ENCODE measurements at regions not wholly inside any gene's neighbourhood (a gene's known extent, or its start where the extent isn't known, plus 50 kb on each side); places are given as distances from the start of the nearest gene placed in this dataset.

GRCh38 chr5:167244583-167244982 is 1046.9 kb upstream of the WWC1 start:
- H3K4me3 ChIP-seq (ENCODE audit: low read depth, low read length) = no peak overlapping the region
- H3K4me1 ChIP-seq = no peaks in the 10 kb centered on the region
- no peaks in the 10 kb centered on the region for H3K36me3 ChIP-seq
- no peaks in the 10 kb centered on the region for H3K9me3 ChIP-seq
- DNase-seq = no peak
- H3K27me3 ChIP-seq = no peaks in the 10 kb centered on the region
- no peak; the same call in 1 of the 2 replicates for TF ChIP-seq CTCF (IDR thresholded peaks at IDR 0.05; ENCODE audit: low read depth, low read length)

GRCh38 chr5:167245868-167246267 is 1045.6 kb upstream of the WWC1 start:
- peak; percentile 23 for DNase-seq
- no peaks in the 10 kb centered on the region for H3K27me3 ChIP-seq
- H3K36me3 ChIP-seq = no peaks in the 10 kb centered on the region
- no peak overlapping the region for H3K4me3 ChIP-seq (ENCODE audit: low read depth, low read length)
- no peaks in the 10 kb centered on the region for H3K9me3 ChIP-seq
- H3K4me1 ChIP-seq = no peaks in the 10 kb centered on the region
- TF ChIP-seq CTCF (IDR thresholded peaks at IDR 0.05; ENCODE audit: low read depth, low read length) = no peak

GRCh38 chr5:167247816-167248215 is 1043.6 kb upstream of the WWC1 start:
- no peak overlapping the region for H3K4me3 ChIP-seq (ENCODE audit: low read depth, low read length)
- no peaks in the 10 kb centered on the region for H3K27me3 ChIP-seq
- no peaks in the 10 kb centered on the region for H3K4me1 ChIP-seq
- TF ChIP-seq CTCF (IDR thresholded peaks at IDR 0.05; ENCODE audit: low read depth, low read length) = no peak
- DNase-seq = no peak
- no peaks in the 10 kb centered on the region for H3K9me3 ChIP-seq
- no peaks in the 10 kb centered on the region for H3K36me3 ChIP-seq

GRCh38 chr5:167248257-167248656 is 1043.2 kb upstream of the WWC1 start:
- H3K27me3 ChIP-seq = no peaks in the 10 kb centered on the region
- H3K9me3 ChIP-seq = no peaks in the 10 kb centered on the region
- H3K4me3 ChIP-seq (ENCODE audit: low read depth, low read length) = no peak overlapping the region
- TF ChIP-seq CTCF (IDR thresholded peaks at IDR 0.05; ENCODE audit: low read depth, low read length) = no peak
- no peak for DNase-seq
- no peaks in the 10 kb centered on the region for H3K36me3 ChIP-seq
- H3K4me1 ChIP-seq = no peaks in the 10 kb centered on the region

GRCh38 chr5:167250996-167251395 is 1040.4 kb upstream of the WWC1 start:
- no peaks in the 10 kb centered on the region for H3K36me3 ChIP-seq
- H3K9me3 ChIP-seq = no peaks in the 10 kb centered on the region
- no peaks in the 10 kb centered on the region for H3K4me1 ChIP-seq
- no peak for TF ChIP-seq CTCF (IDR thresholded peaks at IDR 0.05; ENCODE audit: low read depth, low read length)
- no peak overlapping the region for H3K4me3 ChIP-seq (ENCODE audit: low read depth, low read length)
- DNase-seq = no peak
- no peaks in the 10 kb centered on the region for H3K27me3 ChIP-seq

GRCh38 chr5:167254132-167254531 is 1037.3 kb upstream of the WWC1 start:
- Histone ChIP-seq H3K36me3 (no peaks in the 10 kb centered on the region), H3K9me3 (no peaks in the 10 kb centered on the region), H3K27me3 (no peaks in the 10 kb centered on the region), H3K4me3 (ENCODE audit: low read depth, low read length) (no peak overlapping the region), H3K4me1 (no peaks in the 10 kb centered on the region)
- TF ChIP-seq CTCF (IDR thresholded peaks at IDR 0.05; ENCODE audit: low read depth, low read length) = no peak
- DNase-seq = no peak

Data from BE2C (cell line).